ENCODE measurements at regions not wholly inside any gene's neighbourhood (a gene's known extent, or its start where the extent isn't known, plus 50 kb on each side); places are given as distances from the start of the nearest gene placed in this dataset.

DNA sequence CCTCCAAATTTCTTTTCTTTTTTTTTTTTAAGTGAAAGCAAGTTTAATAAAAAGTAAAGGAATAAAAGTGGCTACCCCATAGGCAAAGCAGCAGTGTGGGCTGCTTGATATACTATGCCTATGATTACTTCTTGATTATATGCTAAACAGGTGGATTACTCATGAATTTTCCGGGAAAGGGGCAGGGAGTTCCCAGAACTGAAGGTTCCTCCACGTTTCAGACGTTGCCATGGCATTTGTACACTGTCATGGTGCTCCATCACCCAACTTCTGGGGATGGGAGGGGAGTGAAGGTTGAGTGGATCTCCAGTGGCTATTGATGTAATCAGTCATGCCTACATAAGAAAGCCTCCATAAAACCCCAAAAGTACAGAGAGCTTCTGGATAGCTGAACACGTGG is 176.2 kb downstream of the CYP26B1 start:
- Histone ChIP-seq H3K36me3 (ENCODE audit: insufficient read depth, low read length, poor library complexity, severe bottlenecking) (no peaks in the 10 kb centered on the region), H3K27me3 (replicated peaks; ENCODE audit: insufficient read depth, low read depth, low read length, poor library complexity) (peaks cover 52% of the 10 kb centered on the region), H3K9me3 (ENCODE audit: low read depth, low read length, poor library complexity, severe bottlenecking) (no peaks in the 10 kb centered on the region), H3K4me1 (ENCODE audit: insufficient read depth, low read length, poor library complexity, severe bottlenecking) (no peaks in the 10 kb centered on the region), H3K4me3 (ENCODE audit: low read depth, low read length, poor library complexity, severe bottlenecking) (no peak overlapping the region), H3K27ac (ENCODE audit: low read depth, low read length, poor library complexity, severe bottlenecking) (no peak overlapping the region)
- CTCF ChIA-PET = no interaction called here
- POLR2A ChIA-PET (ENCODE audit: low non-redundant PET) = no interaction called here
- no TSS peak for BruUV-seq (replicated peaks)
- intact Hi-C loops (cut with micrococcal nuclease; ENCODE audit: unreplicated experiment) = no loop called here
- DNase-seq (ENCODE audit: low spot score) = no peak
- TF ChIP-seq, protein P1, sequence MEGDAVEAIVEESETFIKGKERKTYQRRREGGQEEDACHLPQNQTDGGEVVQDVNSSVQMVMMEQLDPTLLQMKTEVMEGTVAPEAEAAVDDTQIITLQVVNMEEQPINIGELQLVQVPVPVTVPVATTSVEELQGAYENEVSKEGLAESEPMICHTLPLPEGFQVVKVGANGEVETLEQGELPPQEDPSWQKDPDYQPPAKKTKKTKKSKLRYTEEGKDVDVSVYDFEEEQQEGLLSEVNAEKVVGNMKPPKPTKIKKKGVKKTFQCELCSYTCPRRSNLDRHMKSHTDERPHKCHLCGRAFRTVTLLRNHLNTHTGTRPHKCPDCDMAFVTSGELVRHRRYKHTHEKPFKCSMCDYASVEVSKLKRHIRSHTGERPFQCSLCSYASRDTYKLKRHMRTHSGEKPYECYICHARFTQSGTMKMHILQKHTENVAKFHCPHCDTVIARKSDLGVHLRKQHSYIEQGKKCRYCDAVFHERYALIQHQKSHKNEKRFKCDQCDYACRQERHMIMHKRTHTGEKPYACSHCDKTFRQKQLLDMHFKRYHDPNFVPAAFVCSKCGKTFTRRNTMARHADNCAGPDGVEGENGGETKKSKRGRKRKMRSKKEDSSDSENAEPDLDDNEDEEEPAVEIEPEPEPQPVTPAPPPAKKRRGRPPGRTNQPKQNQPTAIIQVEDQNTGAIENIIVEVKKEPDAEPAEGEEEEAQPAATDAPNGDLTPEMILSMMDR (conservative IDR thresholded peaks at IDR 0.05; ENCODE audit: low read depth, low read length) = no peak
- no peak for TF ChIP-seq EZH2 (IDR thresholded peaks at IDR 0.05; ENCODE audit: borderline replicate concordance, low read depth, low read length, poor library complexity, severe bottlenecking)

DNA sequence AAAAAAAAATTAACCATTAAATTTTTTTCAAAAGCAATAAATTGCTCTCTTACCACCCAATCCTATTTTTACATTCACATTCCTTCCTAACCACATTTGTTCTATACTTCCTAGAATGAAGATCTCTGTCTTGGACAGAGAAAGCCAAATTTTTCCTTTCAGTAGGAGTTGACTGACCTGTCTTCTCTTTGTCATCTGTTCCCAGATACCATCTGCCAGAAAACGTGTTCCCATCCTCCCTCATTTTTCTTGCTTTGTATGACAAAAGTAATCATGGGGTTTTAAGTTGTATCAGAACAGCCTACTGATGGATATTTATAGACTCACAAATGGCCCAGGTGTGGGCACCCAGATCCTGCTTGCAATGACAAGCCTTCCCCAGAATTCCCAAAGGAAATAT is 182.1 kb downstream of the CYP26B1 start:
- intact Hi-C loops (cut with micrococcal nuclease; ENCODE audit: unreplicated experiment) = no loop called here
- Histone ChIP-seq H3K4me3 (ENCODE audit: low read depth, low read length, poor library complexity, severe bottlenecking) (no peak overlapping the region), H3K36me3 (ENCODE audit: insufficient read depth, low read length, poor library complexity, severe bottlenecking) (no peaks in the 10 kb centered on the region), H3K27me3 (replicated peaks; ENCODE audit: insufficient read depth, low read depth, low read length, poor library complexity) (peaks cover 11% of the 10 kb centered on the region), H3K9me3 (ENCODE audit: low read depth, low read length, poor library complexity, severe bottlenecking) (no peaks in the 10 kb centered on the region), H3K27ac (ENCODE audit: low read depth, low read length, poor library complexity, severe bottlenecking) (no peak overlapping the region), H3K4me1 (ENCODE audit: insufficient read depth, low read length, poor library complexity, severe bottlenecking) (no peaks in the 10 kb centered on the region)
- TF ChIP-seq, protein P1 (conservative IDR thresholded peaks at IDR 0.05; ENCODE audit: low read depth, low read length) = no peak
- TF ChIP-seq EZH2 (IDR thresholded peaks at IDR 0.05; ENCODE audit: borderline replicate concordance, low read depth, low read length, poor library complexity, severe bottlenecking) = no peak
- no peak for DNase-seq (ENCODE audit: low spot score)
- POLR2A ChIA-PET (ENCODE audit: low non-redundant PET) = no interaction called here
- BruUV-seq (replicated peaks) = no TSS peak
- CTCF ChIA-PET = no interaction called here

DNA sequence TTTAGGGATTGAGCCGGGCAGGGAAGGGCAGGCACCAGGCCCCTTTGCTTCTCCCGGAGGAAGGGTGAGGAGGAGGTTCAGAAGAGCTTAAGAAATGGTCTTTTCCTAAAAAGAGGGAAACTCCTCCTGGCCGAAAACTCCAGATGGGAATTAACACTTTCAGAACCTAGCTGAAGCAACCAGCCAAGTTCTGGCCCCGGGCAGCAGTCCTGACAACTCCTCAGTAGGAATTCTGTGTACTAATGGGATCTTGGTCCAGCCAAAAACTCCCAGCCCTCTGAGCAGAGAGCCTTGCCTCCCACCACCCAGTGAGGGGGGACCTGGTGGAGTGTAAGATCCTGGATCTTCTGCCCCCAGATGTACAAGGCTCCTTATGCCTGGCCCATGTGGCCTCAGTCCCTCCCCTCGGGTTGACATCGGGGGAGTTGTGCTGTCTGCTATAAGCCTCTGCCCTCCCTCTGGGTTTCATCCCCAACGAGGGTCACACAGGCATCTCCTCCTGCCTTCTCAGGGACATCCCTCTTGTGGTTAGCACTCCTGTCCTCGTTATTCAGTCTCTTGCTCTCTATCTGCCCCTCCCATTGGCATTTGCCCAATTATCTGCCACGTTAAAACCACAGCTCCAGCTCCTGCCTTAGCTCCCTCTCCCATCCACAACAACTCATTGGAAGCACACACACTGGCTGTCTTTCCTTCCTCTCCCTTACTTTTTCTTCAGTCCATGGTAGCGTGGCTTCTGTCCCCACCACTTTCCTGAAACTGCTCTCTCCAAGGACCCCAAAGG is 184.6 kb downstream of the CYP26B1 start:
- no peaks in the 10 kb centered on the region for H3K4me1 ChIP-seq (ENCODE audit: insufficient read depth, low read length, poor library complexity, severe bottlenecking)
- CTCF ChIA-PET = no interaction called here
- H3K9me3 ChIP-seq (ENCODE audit: low read depth, low read length, poor library complexity, severe bottlenecking) = peaks cover 5% of the 10 kb centered on the region
- POLR2A ChIA-PET (ENCODE audit: low non-redundant PET) = no interaction called here
- H3K4me3 ChIP-seq (ENCODE audit: low read depth, low read length, poor library complexity, severe bottlenecking) = no peak overlapping the region
- TF ChIP-seq EZH2 (IDR thresholded peaks at IDR 0.05; ENCODE audit: borderline replicate concordance, low read depth, low read length, poor library complexity, severe bottlenecking) = no peak
- TF ChIP-seq, protein P1 (conservative IDR thresholded peaks at IDR 0.05; ENCODE audit: low read depth, low read length) = no peak
- no peak for DNase-seq (ENCODE audit: low spot score)
- H3K27me3 ChIP-seq (replicated peaks; ENCODE audit: insufficient read depth, low read depth, low read length, poor library complexity) = no peaks in the 10 kb centered on the region
- no peak overlapping the region for H3K27ac ChIP-seq (ENCODE audit: low read depth, low read length, poor library complexity, severe bottlenecking)
- intact Hi-C loops (cut with micrococcal nuclease; ENCODE audit: unreplicated experiment) = no loop called here
- H3K36me3 ChIP-seq (ENCODE audit: insufficient read depth, low read length, poor library complexity, severe bottlenecking) = no peaks in the 10 kb centered on the region
- no TSS peak for BruUV-seq (replicated peaks)

Data from A673 (cell line).